ENCODE measurements at regions not wholly inside any gene's neighbourhood (a gene's known extent, or its start where the extent isn't known, plus 50 kb on each side); places are given as distances from the start of the nearest gene placed in this dataset.

DNA sequence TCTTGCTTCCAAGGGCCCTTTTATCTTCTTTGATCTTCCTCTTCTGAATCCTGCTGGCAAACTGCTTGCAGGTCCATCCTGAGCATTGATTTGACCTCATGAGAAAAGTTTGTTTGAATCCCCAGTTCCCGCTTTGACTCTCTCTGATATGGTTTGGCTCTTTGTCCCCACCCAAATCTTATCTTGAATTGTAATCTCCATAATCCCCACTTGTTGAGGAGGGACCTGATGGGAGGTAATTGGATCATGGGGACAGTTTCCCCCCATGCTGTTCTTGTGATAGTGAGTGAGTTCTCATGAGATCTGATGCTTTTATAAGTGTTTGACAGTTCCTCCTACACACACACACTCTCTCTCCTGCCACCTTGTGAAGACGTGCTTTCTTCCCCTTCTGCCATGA is 126.6 kb upstream of the ARHGAP20 start:
- no peak for TF ChIP-seq Cebpa-rat (IDR thresholded peaks at IDR 0.05)
- H3K4me1 ChIP-seq, result peaks cover 0 to 15% (median 8%) of the 10 kb centered on the region in 10 experiments; a peak in 11 of 20 replicates
- H3K27me3 ChIP-seq, result no peaks in the 10 kb centered on the region
- H3K9ac ChIP-seq, result no peak overlapping the region
- H3K9me3 ChIP-seq (replicated peaks in 1 of 11), result peaks cover 0 to 28% (median 6%) of the 10 kb centered on the region in 11 experiments; a peak in 10 of 22 replicates
- H3K4me2 ChIP-seq, result no peak overlapping the region
- H3K27ac ChIP-seq, result no peak overlapping the region
- H3K4me3 ChIP-seq, result no peak overlapping the region
- H4K20me1 ChIP-seq, result no peaks in the 10 kb centered on the region
- no peaks in the 10 kb centered on the region for H3K36me3 ChIP-seq

DNA sequence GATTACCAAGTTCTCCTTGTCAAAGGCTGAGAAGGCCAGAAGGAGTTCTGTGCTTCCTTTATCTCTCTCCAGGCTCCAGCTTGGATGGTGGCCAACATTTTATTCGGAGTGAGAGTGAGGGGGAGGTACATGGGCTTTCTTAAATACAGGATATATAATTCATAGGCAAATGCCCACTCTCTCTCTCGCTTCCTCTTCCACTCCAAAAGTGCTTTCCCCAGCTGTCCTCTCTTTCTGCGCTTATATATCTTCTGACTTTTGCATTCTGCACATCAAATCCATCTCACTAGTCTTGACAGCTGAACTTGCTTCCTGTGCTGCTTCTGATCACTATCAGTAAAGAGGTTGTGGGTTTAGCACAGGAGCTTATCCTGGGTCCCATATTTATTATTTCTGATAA is 125.4 kb upstream of the ARHGAP20 start:
- Histone ChIP-seq H3K27me3 (no peaks in the 10 kb centered on the region), H3K9me3 (replicated peaks in 1 of 11) (peaks cover 0 to 25% (median 0%) of the 10 kb centered on the region in 11 experiments; a peak in 7 of 22 replicates), H3K27ac (no peak overlapping the region), H3K36me3 (no peaks in the 10 kb centered on the region), H3K4me1 (peaks cover 0 to 15% (median 8%) of the 10 kb centered on the region in 10 experiments; a peak in 11 of 20 replicates), H4K20me1 (no peaks in the 10 kb centered on the region), H3K9ac (no peak overlapping the region), H3K4me2 (peak overlapping the region in 7 of 11 experiments; percentile 2 to 62 (median 23); a peak in 11 of 22 replicates), H3K4me3 (no peak overlapping the region)
- no peak for TF ChIP-seq Cebpa-rat (IDR thresholded peaks at IDR 0.05)

DNA sequence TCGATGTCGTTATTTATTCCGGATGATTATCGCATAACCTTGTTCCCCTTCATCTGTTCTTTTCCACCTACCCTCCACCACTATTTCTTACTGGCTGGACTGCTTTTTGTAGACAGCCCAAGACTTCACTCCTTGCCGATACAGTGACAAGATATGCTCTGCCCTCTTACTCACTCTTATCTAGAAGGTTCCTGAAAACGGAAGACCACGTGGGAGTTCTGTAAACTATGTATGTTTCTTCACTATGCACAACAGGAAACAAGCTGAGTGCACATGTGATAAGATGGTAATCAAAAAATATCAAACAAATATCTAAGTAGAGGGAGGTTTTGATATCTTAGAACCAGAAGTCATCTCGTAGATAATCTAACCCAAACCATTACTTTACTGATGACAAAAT is 122.9 kb upstream of the ARHGAP20 start:
- H3K36me3 ChIP-seq, result no peaks in the 10 kb centered on the region
- H4K20me1 ChIP-seq, result no peaks in the 10 kb centered on the region
- H3K4me3 ChIP-seq, result no peak overlapping the region
- H3K27ac ChIP-seq, result no peak overlapping the region
- H3K4me1 ChIP-seq, result peaks cover 0 to 15% (median 8%) of the 10 kb centered on the region in 10 experiments; a peak in 11 of 20 replicates
- no peak for TF ChIP-seq Cebpa-rat (IDR thresholded peaks at IDR 0.05)
- H3K9ac ChIP-seq, result no peak overlapping the region
- no peaks in the 10 kb centered on the region for H3K27me3 ChIP-seq
- peak overlapping the region in 1 of 11 experiments; percentile 6; a peak in 1 of 22 replicates for H3K4me2 ChIP-seq
- peaks cover 0 to 25% (median 0%) of the 10 kb centered on the region in 11 experiments; a peak in 6 of 22 replicates for H3K9me3 ChIP-seq (replicated peaks in 1 of 11)

DNA sequence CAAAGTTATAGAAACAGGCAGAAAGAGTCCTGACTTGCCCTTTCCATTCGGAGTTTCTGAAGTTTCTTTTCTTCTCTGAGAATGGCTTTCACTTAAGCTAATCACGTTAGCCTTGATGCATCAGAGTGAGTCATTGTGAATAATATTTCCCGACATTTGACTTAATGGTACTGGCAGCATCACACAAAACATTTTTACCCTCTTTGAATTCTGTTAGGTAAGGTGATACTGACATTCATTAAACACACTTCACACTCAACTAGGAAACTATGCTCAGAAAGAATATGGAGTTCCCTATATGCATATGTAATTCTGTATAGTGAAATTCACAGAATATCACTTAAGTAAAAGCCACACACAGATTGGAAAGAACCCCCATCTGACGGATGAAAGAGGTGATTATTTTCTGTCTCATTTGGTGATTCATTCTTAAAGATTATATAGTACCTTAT is 120.8 kb upstream of the ARHGAP20 start:
- no peak overlapping the region for H3K4me2 ChIP-seq
- no peaks in the 10 kb centered on the region for H3K36me3 ChIP-seq
- no peak for TF ChIP-seq Cebpa-rat (IDR thresholded peaks at IDR 0.05)
- no peaks in the 10 kb centered on the region for H4K20me1 ChIP-seq
- peaks cover 0 to 15% (median 8%) of the 10 kb centered on the region in 10 experiments; a peak in 11 of 20 replicates for H3K4me1 ChIP-seq
- H3K27me3 ChIP-seq, result no peaks in the 10 kb centered on the region
- H3K9ac ChIP-seq, result no peak overlapping the region
- peaks cover 0 to 11% (median 0%) of the 10 kb centered on the region in 11 experiments; a peak in 2 of 22 replicates for H3K9me3 ChIP-seq (replicated peaks in 1 of 11)
- no peak overlapping the region for H3K27ac ChIP-seq
- no peak overlapping the region for H3K4me3 ChIP-seq

DNA sequence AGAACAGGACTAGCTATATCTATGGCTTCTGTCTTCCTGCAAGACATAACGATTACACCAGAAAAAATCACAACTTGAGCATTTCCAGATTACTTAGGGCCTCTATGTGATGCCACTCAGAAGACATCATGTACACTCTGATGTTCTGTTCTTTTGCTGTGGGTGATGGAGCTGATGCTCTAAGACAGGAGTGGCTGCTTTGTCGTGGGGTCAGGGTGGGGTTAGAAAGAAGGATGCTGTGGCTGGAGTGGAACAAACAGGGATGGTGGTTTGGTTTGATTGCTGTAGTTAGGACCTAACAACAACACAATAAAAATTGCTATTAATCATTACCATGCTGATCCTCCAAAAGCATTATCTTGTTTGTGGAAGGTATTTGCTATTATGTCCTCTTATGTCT is 120.3 kb upstream of the ARHGAP20 start:
- Histone ChIP-seq H4K20me1 (no peaks in the 10 kb centered on the region), H3K9ac (no peak overlapping the region), H3K4me2 (no peak overlapping the region), H3K9me3 (replicated peaks in 1 of 11) (peaks cover 0 to 11% (median 0%) of the 10 kb centered on the region in 11 experiments; a peak in 2 of 22 replicates), H3K27ac (no peak overlapping the region), H3K4me3 (no peak overlapping the region), H3K36me3 (no peaks in the 10 kb centered on the region), H3K27me3 (no peaks in the 10 kb centered on the region), H3K4me1 (peaks cover 0 to 10% (median 4%) of the 10 kb centered on the region in 10 experiments; a peak in 11 of 20 replicates)
- TF ChIP-seq Cebpa-rat (IDR thresholded peaks at IDR 0.05), result no peak

DNA sequence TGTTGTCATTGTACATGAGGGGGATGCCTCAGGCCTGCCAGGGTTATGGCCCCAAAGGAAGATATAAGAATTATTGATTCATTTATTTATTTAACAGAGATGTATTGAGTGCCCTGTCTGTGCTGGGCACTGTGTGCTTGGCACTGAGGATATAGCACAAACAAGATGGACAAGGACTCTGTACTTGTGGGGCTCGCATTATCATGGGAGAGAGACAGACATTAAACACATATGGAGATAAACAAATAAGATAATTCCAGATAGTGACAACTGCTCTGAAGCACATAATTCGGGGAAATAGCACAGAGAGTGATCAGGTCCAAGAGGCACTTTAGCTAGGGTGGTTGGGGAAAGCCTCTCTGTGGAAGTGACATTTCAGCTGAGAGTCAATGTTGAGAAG is 119.8 kb upstream of the ARHGAP20 start:
- Histone ChIP-seq H3K27ac (no peak overlapping the region), H3K4me1 (peaks cover 0 to 6% (median under 1%) of the 10 kb centered on the region in 10 experiments; a peak in 9 of 20 replicates), H4K20me1 (no peaks in the 10 kb centered on the region), H3K27me3 (no peaks in the 10 kb centered on the region), H3K36me3 (no peaks in the 10 kb centered on the region), H3K4me2 (no peak overlapping the region), H3K9me3 (replicated peaks in 1 of 11) (peaks cover 0 to 11% (median 0%) of the 10 kb centered on the region in 11 experiments; a peak in 2 of 22 replicates), H3K9ac (no peak overlapping the region), H3K4me3 (no peak overlapping the region)
- no peak for TF ChIP-seq Cebpa-rat (IDR thresholded peaks at IDR 0.05)

DNA sequence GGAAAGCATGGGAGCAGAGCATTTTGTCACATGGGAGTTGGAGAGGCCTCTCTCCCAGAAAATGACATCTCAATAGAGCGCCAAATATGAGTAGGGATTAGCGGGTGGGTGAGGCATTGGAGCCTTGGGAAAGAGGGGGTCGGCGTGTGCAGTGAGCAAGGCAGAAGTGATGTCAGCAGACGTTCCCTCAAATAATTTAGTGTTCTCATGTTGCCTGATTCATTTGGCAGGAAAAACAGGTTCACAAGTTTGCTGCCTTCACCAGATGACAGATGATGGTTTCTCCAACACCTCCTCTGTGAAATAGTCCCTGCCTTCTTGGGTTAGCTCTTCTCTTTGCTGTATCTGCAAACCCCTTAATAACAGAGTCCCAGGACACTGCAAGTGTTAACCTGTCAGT is 118.5 kb upstream of the ARHGAP20 start:
- H3K9me3 ChIP-seq (replicated peaks in 1 of 11), result peaks cover 0 to 7% (median 0%) of the 10 kb centered on the region in 11 experiments; a peak in 2 of 22 replicates
- H3K27ac ChIP-seq, result no peak overlapping the region
- H3K27me3 ChIP-seq, result no peaks in the 10 kb centered on the region
- H3K36me3 ChIP-seq, result no peaks in the 10 kb centered on the region
- no peaks in the 10 kb centered on the region for H4K20me1 ChIP-seq
- H3K9ac ChIP-seq, result no peak overlapping the region
- no peak for TF ChIP-seq Cebpa-rat (IDR thresholded peaks at IDR 0.05)
- no peak overlapping the region for H3K4me2 ChIP-seq
- no peak overlapping the region for H3K4me3 ChIP-seq
- no peaks in the 10 kb centered on the region for H3K4me1 ChIP-seq

DNA sequence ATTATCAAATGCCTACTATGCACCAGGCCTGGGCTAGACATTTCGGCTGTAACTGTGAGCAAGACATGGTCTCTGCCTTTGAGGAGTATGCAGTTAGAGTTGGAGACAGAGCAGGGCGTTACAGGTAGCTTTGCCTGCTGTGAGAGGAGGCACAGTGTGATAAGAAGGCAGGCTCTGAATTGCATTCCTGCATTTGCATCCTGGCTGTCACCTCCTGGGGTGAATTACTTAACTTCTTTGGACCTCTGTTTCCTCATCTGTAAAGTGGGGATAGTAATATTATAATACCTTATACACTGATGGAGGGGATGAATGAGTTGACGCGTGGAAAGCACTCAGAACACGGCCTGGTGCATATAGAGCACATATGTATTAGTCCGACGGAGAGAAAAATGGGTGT is 118.1 kb upstream of the ARHGAP20 start:
- TF ChIP-seq Cebpa-rat (IDR thresholded peaks at IDR 0.05), result no peak
- no peaks in the 10 kb centered on the region for H3K27me3 ChIP-seq
- H3K4me1 ChIP-seq, result 0 out of 20 replicates have a peak, but pooled peaks cover 0 to 2% (median 0%) of the 10 kb centered on the region in 10 experiments
- no peak overlapping the region for H3K4me3 ChIP-seq
- H3K36me3 ChIP-seq, result no peaks in the 10 kb centered on the region
- H4K20me1 ChIP-seq, result no peaks in the 10 kb centered on the region
- no peak overlapping the region for H3K9ac ChIP-seq
- no peak overlapping the region for H3K4me2 ChIP-seq
- H3K9me3 ChIP-seq (replicated peaks in 1 of 11), result peaks cover 0 to 6% (median 0%) of the 10 kb centered on the region in 11 experiments; a peak in 1 of 22 replicates
- H3K27ac ChIP-seq, result no peak overlapping the region

DNA sequence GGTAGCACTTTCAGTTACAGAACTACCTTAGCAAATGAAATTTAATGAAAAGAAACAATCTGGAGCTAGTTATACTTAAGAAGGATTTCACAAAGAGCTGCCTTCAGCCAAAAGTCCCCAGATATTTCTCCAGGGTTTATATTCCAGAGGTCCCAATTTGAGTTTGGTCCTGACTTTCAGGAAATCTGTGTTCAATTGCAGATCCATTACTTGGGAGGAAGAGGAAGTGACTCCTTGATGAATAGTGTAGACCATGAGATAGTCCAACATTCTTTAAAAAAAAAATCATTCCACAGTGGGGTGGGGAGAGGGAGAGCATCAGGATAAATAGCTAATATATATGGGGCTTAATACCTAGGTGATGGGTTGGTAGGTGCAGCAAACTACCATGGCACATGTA is 117.6 kb upstream of the ARHGAP20 start:
- no peaks in the 10 kb centered on the region for H4K20me1 ChIP-seq
- no peaks in the 10 kb centered on the region for H3K27me3 ChIP-seq
- H3K4me1 ChIP-seq, result 0 out of 20 replicates have a peak, but pooled peaks cover 0 to 7% (median 0%) of the 10 kb centered on the region in 10 experiments
- H3K27ac ChIP-seq, result no peak overlapping the region
- no peak for TF ChIP-seq Cebpa-rat (IDR thresholded peaks at IDR 0.05)
- H3K9ac ChIP-seq, result no peak overlapping the region
- no peaks in the 10 kb centered on the region for H3K36me3 ChIP-seq
- no peak overlapping the region for H3K4me3 ChIP-seq
- H3K4me2 ChIP-seq, result no peak overlapping the region
- 0 out of 22 replicates have a peak, but pooled peaks cover 0 to 1% (median 0%) of the 10 kb centered on the region in 11 experiments for H3K9me3 ChIP-seq (replicated peaks in 1 of 11)

DNA sequence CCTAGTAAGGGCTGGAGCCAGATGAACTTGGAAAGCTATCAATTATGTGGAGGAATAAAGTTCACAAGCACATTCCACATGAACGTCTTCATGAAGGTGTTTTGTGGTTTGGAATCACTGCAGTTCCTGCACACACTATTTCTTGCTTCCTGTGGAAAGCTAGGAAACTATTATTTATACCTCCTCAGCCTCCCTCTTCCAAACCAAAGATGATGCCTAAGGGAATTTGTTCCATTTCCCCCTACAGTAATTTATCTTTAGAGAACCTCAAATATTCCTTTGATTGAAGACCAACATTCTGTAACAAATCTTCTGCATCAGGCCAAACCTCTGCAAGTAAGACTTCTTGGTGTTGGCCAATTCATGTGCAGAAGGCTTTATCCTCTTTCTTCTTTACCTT is 115.8 kb upstream of the ARHGAP20 start:
- no peaks in the 10 kb centered on the region for H3K9me3 ChIP-seq (replicated peaks in 1 of 11)
- H3K4me2 ChIP-seq, result no peak overlapping the region
- no peak overlapping the region for H3K4me3 ChIP-seq
- H3K4me1 ChIP-seq, result 0 out of 20 replicates have a peak, but pooled peaks cover 0 to 10% (median 0%) of the 10 kb centered on the region in 10 experiments
- H3K36me3 ChIP-seq, result no peaks in the 10 kb centered on the region
- TF ChIP-seq Cebpa-rat (IDR thresholded peaks at IDR 0.05), result no peak
- H3K27me3 ChIP-seq, result no peaks in the 10 kb centered on the region
- no peak overlapping the region for H3K9ac ChIP-seq
- H3K27ac ChIP-seq, result no peak overlapping the region
- no peaks in the 10 kb centered on the region for H4K20me1 ChIP-seq

All from BLaER1 treated with 17β-estradiol and CSF1 and Interleukin-3, amounts not matched to agents 10 nM and 100 nM (cell line).